ENCODE measurements at regions not wholly inside any gene's neighbourhood (a gene's known extent, or its start where the extent isn't known, plus 50 kb on each side); places are given as distances from the start of the nearest gene placed in this dataset.

GRCh38 chr3:127449486-127450212 lies 140.9 kb downstream of the TPRA1 start:
- no peaks in the 10 kb centered on the region for H3K36me3 Mint-ChIP-seq
- ATAC-seq (ENCODE audit: low read depth) (no peak), DNase-seq (no peak)
- no peak overlapping the region for H3K27ac Mint-ChIP-seq
- no peaks in the 10 kb centered on the region for H3K9me3 Mint-ChIP-seq
- H3K27me3 Mint-ChIP-seq, result peaks cover 22% of the 10 kb centered on the region
- H3K4me3 Mint-ChIP-seq, result no peak overlapping the region
- no peaks in the 10 kb centered on the region for H3K4me1 Mint-ChIP-seq
- POLR2A ChIA-PET, result no interaction called here

GRCh38 chr3:127448671-127449070 lies 141.9 kb downstream of the TPRA1 start:
- Mint-ChIP-seq H3K4me1 (no peaks in the 10 kb centered on the region), H3K9me3 (no peaks in the 10 kb centered on the region), H3K4me3 (no peak overlapping the region), H3K27ac (no peak overlapping the region), H3K36me3 (no peaks in the 10 kb centered on the region), H3K27me3 (peaks cover 16% of the 10 kb centered on the region)
- ATAC-seq (ENCODE audit: low read depth) (no peak), DNase-seq (peak; percentile 4)
- POLR2A ChIA-PET, result no interaction called here

GRCh38 chr3:127448161-127448561 lies 142.4 kb downstream of the TPRA1 start:
- no peaks in the 10 kb centered on the region for H3K36me3 Mint-ChIP-seq
- H3K4me3 Mint-ChIP-seq, result no peak overlapping the region
- no peak overlapping the region for H3K27ac Mint-ChIP-seq
- H3K27me3 Mint-ChIP-seq, result peaks cover 11% of the 10 kb centered on the region
- ATAC-seq (ENCODE audit: low read depth), result no peak
- H3K4me1 Mint-ChIP-seq, result no peaks in the 10 kb centered on the region
- POLR2A ChIA-PET, result no interaction called here
- peak; percentile 2 for DNase-seq
- no peaks in the 10 kb centered on the region for H3K9me3 Mint-ChIP-seq

- H3K27ac Mint-ChIP-seq, result no peak overlapping the region
- H3K4me1 Mint-ChIP-seq, result no peaks in the 10 kb centered on the region
- no peak overlapping the region for H3K4me3 Mint-ChIP-seq
- H3K27me3 Mint-ChIP-seq, result peaks cover 4% of the 10 kb centered on the region
- DNase-seq (peak; percentile 1), ATAC-seq (ENCODE audit: low read depth) (no peak)
- no peaks in the 10 kb centered on the region for H3K36me3 Mint-ChIP-seq
- POLR2A ChIA-PET, result no interaction called here
- no peaks in the 10 kb centered on the region for H3K9me3 Mint-ChIP-seq
Observed at GRCh38 chr3:127446756-127447155, 143.8 kb downstream of the TPRA1 start.

GRCh38 chr3:127445581-127446343 lies 144.8 kb downstream of the TPRA1 start:
- Mint-ChIP-seq H3K4me1 (no peaks in the 10 kb centered on the region), H3K27ac (no peak overlapping the region), H3K36me3 (no peaks in the 10 kb centered on the region), H3K9me3 (no peaks in the 10 kb centered on the region), H3K4me3 (no peak overlapping the region), H3K27me3 (peaks cover 4% of the 10 kb centered on the region)
- no peak for ATAC-seq (ENCODE audit: low read depth)
- POLR2A ChIA-PET, result no interaction called here
- DNase-seq, result peak; percentile 7

GRCh38 chr3:127444761-127445160 lies 145.8 kb downstream of the TPRA1 start:
- Mint-ChIP-seq H3K4me1 (no peaks in the 10 kb centered on the region), H3K4me3 (no peak overlapping the region), H3K27ac (no peak overlapping the region), H3K27me3 (peaks cover 4% of the 10 kb centered on the region), H3K36me3 (no peaks in the 10 kb centered on the region), H3K9me3 (no peaks in the 10 kb centered on the region)
- DNase-seq, result peak; percentile 0
- no peak for ATAC-seq (ENCODE audit: low read depth)
- POLR2A ChIA-PET, result no interaction called here

- no peaks in the 10 kb centered on the region for H3K4me1 Mint-ChIP-seq
- no peak overlapping the region for H3K4me3 Mint-ChIP-seq
- no peaks in the 10 kb centered on the region for H3K9me3 Mint-ChIP-seq
- H3K36me3 Mint-ChIP-seq, result no peaks in the 10 kb centered on the region
- no peak for ATAC-seq (ENCODE audit: low read depth)
- peak; percentile 11 for DNase-seq
- H3K27ac Mint-ChIP-seq, result no peak overlapping the region
- H3K27me3 Mint-ChIP-seq, result peaks cover 4% of the 10 kb centered on the region
- POLR2A ChIA-PET, result no interaction called here
Observed at GRCh38 chr3:127443581-127444375, 146.8 kb downstream of the TPRA1 start.

- Mint-ChIP-seq H3K27me3 (peaks cover 3% of the 10 kb centered on the region), H3K4me1 (no peaks in the 10 kb centered on the region), H3K4me3 (no peak overlapping the region), H3K27ac (no peak overlapping the region), H3K36me3 (no peaks in the 10 kb centered on the region), H3K9me3 (no peaks in the 10 kb centered on the region)
- DNase-seq (peak; percentile 5), ATAC-seq (ENCODE audit: low read depth) (no peak)
- POLR2A ChIA-PET, result no interaction called here
Observed at GRCh38 chr3:127442506-127442905, 148.0 kb downstream of the TPRA1 start.

GRCh38 chr3:127441764-127442163 lies 148.8 kb downstream of the TPRA1 start:
- ATAC-seq (ENCODE audit: low read depth), result no peak
- no peaks in the 10 kb centered on the region for H3K9me3 Mint-ChIP-seq
- no peak overlapping the region for H3K27ac Mint-ChIP-seq
- POLR2A ChIA-PET, result no interaction called here
- no peaks in the 10 kb centered on the region for H3K4me1 Mint-ChIP-seq
- H3K27me3 Mint-ChIP-seq, result peaks cover 3% of the 10 kb centered on the region
- no peaks in the 10 kb centered on the region for H3K36me3 Mint-ChIP-seq
- no peak overlapping the region for H3K4me3 Mint-ChIP-seq
- DNase-seq, result peak; percentile 2

GRCh38 chr3:127440384-127440783 lies 150.1 kb downstream of the TPRA1 start:
- H3K4me3 Mint-ChIP-seq, result no peak overlapping the region
- POLR2A ChIA-PET, result no interaction called here

GRCh38 chr3:127439621-127440020 lies 150.9 kb downstream of the TPRA1 start:
- H3K4me3 Mint-ChIP-seq, result no peak overlapping the region
- POLR2A ChIA-PET, result no interaction called here
- DNase-seq (no peak), ATAC-seq (ENCODE audit: low read depth) (no peak)
- no peak overlapping the region for H3K27ac Mint-ChIP-seq
- H3K36me3 Mint-ChIP-seq, result no peaks in the 10 kb centered on the region
- no peaks in the 10 kb centered on the region for H3K4me1 Mint-ChIP-seq
- peaks cover 5% of the 10 kb centered on the region for H3K27me3 Mint-ChIP-seq
- H3K9me3 Mint-ChIP-seq, result no peaks in the 10 kb centered on the region

More at GRCh38 chr3:127440384-127440783, 150.1 kb downstream of the TPRA1 start:
- H3K9me3 Mint-ChIP-seq, result no peaks in the 10 kb centered on the region
- no peak for ATAC-seq (ENCODE audit: low read depth)
- H3K36me3 Mint-ChIP-seq, result no peaks in the 10 kb centered on the region
- DNase-seq, result no peak
- peaks cover 5% of the 10 kb centered on the region for H3K27me3 Mint-ChIP-seq
- H3K27ac Mint-ChIP-seq, result no peak overlapping the region
- no peaks in the 10 kb centered on the region for H3K4me1 Mint-ChIP-seq

- ATAC-seq (ENCODE audit: low read depth), result no peak
- H3K4me3 Mint-ChIP-seq, result no peak overlapping the region
Observed at GRCh38 chr3:127438951-127439350, 151.1 kb upstream of the PRR20G start.

GRCh38 chr3:127438371-127438770 lies 150.5 kb upstream of the PRR20G start:
- Mint-ChIP-seq H3K4me3 (no peak overlapping the region), H3K27me3 (peaks cover 5% of the 10 kb centered on the region), H3K36me3 (no peaks in the 10 kb centered on the region), H3K4me1 (no peaks in the 10 kb centered on the region), H3K9me3 (no peaks in the 10 kb centered on the region), H3K27ac (no peak overlapping the region)
- DNase-seq (no peak), ATAC-seq (ENCODE audit: low read depth) (no peak)
- POLR2A ChIA-PET, result no interaction called here

More at GRCh38 chr3:127438951-127439350, 151.1 kb upstream of the PRR20G start:
- Mint-ChIP-seq H3K4me1 (no peaks in the 10 kb centered on the region), H3K27ac (no peak overlapping the region), H3K27me3 (peaks cover 5% of the 10 kb centered on the region), H3K9me3 (no peaks in the 10 kb centered on the region), H3K36me3 (no peaks in the 10 kb centered on the region)
- POLR2A ChIA-PET, result no interaction called here
- DNase-seq, result no peak

Measured in activated naive CD8-positive, alpha-beta T cell treated with anti-CD3 and anti-CD28 coated beads, Interleukin-2, amount 10 ng/mL, durations not matched to agents 7 days and 5 days (primary cell).